HCT116 (cell line): ENCODE measurements at regions not wholly inside any gene's neighbourhood (a gene's known extent, or its start where the extent isn't known, plus 50 kb on each side); places are given as distances from the start of the nearest gene placed in this dataset.

Source experiments
- ATAC-seq: fragments of 200-7000 bp; cut with Tn5 transposase; 2 replicates; pipeline ENCODE4 v1.9.1; 2020; ENCODE audit warnings: mild to moderate bottlenecking, moderate library complexity
- BruUV-seq: library from RNA; stranded (reverse); fragments of 400-500 nt; replicated peaks from 2 replicates; lab custom pipeline; 2021; lab: Mats Ljungman, UMichigan
- CTCF ChIA-PET: fragments of 300-600 bp; sonication (Branson Sonifier 250); formaldehyde crosslinking; loops from one replicate; lab custom pipeline; 2021; ENCODE audit warnings: antibody characterized with exemption; lab: Charles Lee
- POLR2A ChIA-PET: fragments of 300-600, 350-600 bp; sonication (Branson Sonifier 250); formaldehyde crosslinking; loops from one replicate; lab custom pipeline; 2021; ENCODE audit warnings: antibody characterized with exemption; lab: Charles Lee
- RAD21 ChIA-PET, 2 experiments: fragments of 300-600 bp; sonication (Branson Sonifier 250); formaldehyde crosslinking; loops; one replicate each; lab custom pipeline; 2023; ENCODE audit warnings: low total read pairs in 2 of 2; ENCODE audit not compliant: uncharacterized antibody in 2 of 2, unreplicated experiment in 2 of 2, low non-redundant PET in 1 of 2; lab: Charles Lee
- DNase-seq: peaks from one replicate; pipeline ENCODE4 v3.0.0-alpha.2; 2010; ENCODE audit warnings: low read depth, low spot score
- H2AFZ ChIP-seq: fragments of 200-600 bp; shearing (Covaris generic), sonication (generic); 2 replicates; pipeline ENCODE4 v1.6.1; 2017; ENCODE audit warnings: low read depth, mixed run types, mixed read lengths, antibody characterized with exemption, low read length; ENCODE audit not compliant: poor library complexity, severe bottlenecking
- H3K27ac ChIP-seq: 2 replicates; pipeline ENCODE4 v1.5.1; 2012; ENCODE audit warnings: low read depth, low read length
- H3K27me3 ChIP-seq: fragments of 200-600 bp; sonication (generic); 2 replicates; pipeline ENCODE4 v1.6.1; 2016; ENCODE audit warnings: mixed run types, low read length, mixed read lengths; ENCODE audit not compliant: insufficient read depth
- H3K36me3 ChIP-seq, 2 experiments: fragments of 200-500 bp in 1 of 2; fragments of 200-600 bp in 1 of 2; sonication (Bioruptor generic) in 1 of 2; sonication (generic) in 1 of 2; 2 replicates each; pipeline versions ENCODE4 v1.5.1 to v1.6.1; 2014 to 2016; ENCODE audit warnings: low read length in 2 of 2, inconsistent platforms in 1 of 2, mixed read lengths in 1 of 2, mixed run types in 1 of 2; ENCODE audit not compliant: insufficient read depth in 2 of 2, control insufficient read depth in 1 of 2
- H3K4me1 ChIP-seq, 2 experiments: fragments of 200-600 bp in 1 of 2; sonication (generic) in 1 of 2; 2 replicates each; pipeline versions ENCODE4 v1.5.1 to v1.6.1; 2012 to 2017; ENCODE audit warnings: low read length in 2 of 2, inconsistent platforms in 1 of 2, mild to moderate bottlenecking in 1 of 2, mixed read lengths in 1 of 2, mixed run types in 1 of 2, moderate library complexity in 1 of 2; ENCODE audit not compliant: insufficient read depth in 2 of 2, control insufficient read depth in 1 of 2
- H3K4me2 ChIP-seq: fragments of 200-600 bp; sonication (generic); 2 replicates; pipeline ENCODE4 v1.6.1; 2017; ENCODE audit warnings: mixed run types, low read length, mixed read lengths
- H3K4me3 ChIP-seq, 2 experiments: fragments of 200-600 bp in 1 of 2; sonication (generic) in 1 of 2; replicated peaks in 1 of 2; 2 replicates each; pipeline ENCODE4 v1.5.1; 2011 to 2016; ENCODE audit warnings: low read length in 2 of 2, control low read depth in 1 of 2, low read depth in 1 of 2, mild to moderate bottlenecking in 1 of 2, mixed read lengths in 1 of 2, mixed run types in 1 of 2
- H3K79me2 ChIP-seq: fragments of 200-600 bp; sonication (generic); 2 replicates; pipeline ENCODE4 v1.6.1; 2017; ENCODE audit warnings: mild to moderate bottlenecking, mixed run types, low read length, moderate library complexity, mixed read lengths; ENCODE audit not compliant: insufficient read depth
- H3K9ac ChIP-seq: fragments of 200-600 bp; sonication (generic); 2 replicates; pipeline ENCODE4 v1.6.1; 2016; ENCODE audit warnings: low read length, mixed read lengths
- H3K9me2 ChIP-seq: fragments of 200-600 bp; sonication (generic), shearing (Covaris generic); 2 replicates; pipeline ENCODE4 v1.6.1; 2017; ENCODE audit warnings: mixed run types, mild to moderate bottlenecking, moderate library complexity; ENCODE audit not compliant: insufficient read depth
- H3K9me3 ChIP-seq, 2 experiments: fragments of 200-500 bp in 1 of 2; fragments of 200-600 bp in 1 of 2; sonication (Bioruptor generic) in 1 of 2; sonication (generic) in 1 of 2; 2 replicates each; pipeline ENCODE4 v1.6.1; 2014 to 2017; ENCODE audit warnings: low read length in 2 of 2, mixed read lengths in 2 of 2, inconsistent platforms in 1 of 2, low read depth in 1 of 2, mild to moderate bottlenecking in 1 of 2, mixed run types in 1 of 2, moderate library complexity in 1 of 2; ENCODE audit not compliant: control insufficient read depth in 1 of 2, insufficient read depth in 1 of 2
- H4K20me1 ChIP-seq: fragments of 200-600 bp; sonication (generic), shearing (Covaris generic); 2 replicates; pipeline ENCODE4 v1.6.1; 2017; ENCODE audit warnings: mixed run types, mild to moderate bottlenecking, moderate library complexity; ENCODE audit not compliant: insufficient read depth
- CBX3 ChIP-seq: IDR thresholded peaks from 2 replicates; pipeline ENCODE4 v1.6.1; 2012; ENCODE audit warnings: low read depth
- CEBPB ChIP-seq: IDR thresholded peaks from 2 replicates; pipeline ENCODE4 v1.6.1; 2012; ENCODE audit warnings: low read depth
- ELF1 ChIP-seq: IDR thresholded peaks from 2 replicates; pipeline ENCODE4 v1.6.1; 2012; ENCODE audit warnings: low read depth, borderline replicate concordance
- JUND ChIP-seq: IDR thresholded peaks from 2 replicates; pipeline ENCODE4 v1.6.1; 2012
- POLR2A ChIP-seq: IDR thresholded peaks from 2 replicates; pipeline ENCODE4 v1.7.0; 2011; ENCODE audit warnings: borderline replicate concordance; ENCODE audit not compliant: insufficient read depth, insufficient read length; ENCODE audit errors: extremely low read depth
- TCF7L2 ChIP-seq: IDR thresholded peaks from 2 replicates; pipeline ENCODE4 v1.7.0; 2011; ENCODE audit warnings: borderline replicate concordance, inconsistent platforms; ENCODE audit not compliant: insufficient read depth, insufficient read length; ENCODE audit errors: extremely low read depth
- ZFX ChIP-seq: fragments of 450-650 bp; IDR thresholded peaks from 2 replicates; pipeline ENCODE4 v1.6.1; 2017
- ZNF274 ChIP-seq: fragments of 200-500 bp; sonication (Bioruptor generic); IDR thresholded peaks from 2 replicates; pipeline ENCODE4 v1.6.1; 2014; ENCODE audit warnings: mild to moderate bottlenecking, low read depth, low read length, inconsistent platforms
- intact Hi-C: fragments of 100-400 bp; cut with micrococcal nuclease; formaldehyde crosslinking; loops from 2 replicates; pipeline ENCODE4 v1.10.0; 2022
- TF ChIP-seq, protein P1 (sequence below): IDR thresholded peaks from 2 replicates; pipeline ENCODE4 v1.6.1; 2012
- TF ChIP-seq, protein P2 (sequence below): IDR thresholded peaks from 2 replicates; pipeline ENCODE4 v1.6.1; 2011; ENCODE audit warnings: mild to moderate bottlenecking, low read length, moderate library complexity; ENCODE audit not compliant: insufficient replicate concordance; ENCODE audit errors: extremely low read depth

GRCh38 chr4:125773931-125774330 lies 459.2 kb downstream of the FAT4 start:
- DNase-seq, result no peak
- RAD21 ChIA-PET, result no interaction called here
- BruUV-seq, result no TSS peak
- intact Hi-C loops, result loop anchor here (1.0 kb wide), 1 partner anchor 27 kb away; no protein-coding TSS in a partner anchor
- Histone ChIP-seq H3K9me3 (0 out of 4 replicates have a peak, but pooled peaks cover 0 to 3% of the 10 kb centered on the region in 2 experiments), H3K79me2 (no peaks in the 10 kb centered on the region), H3K27ac (no peak overlapping the region), H3K4me1 (no peaks in the 10 kb centered on the region), H3K36me3 (no peaks in the 10 kb centered on the region), H3K4me3 (no peak overlapping the region), H3K27me3 (no peaks in the 10 kb centered on the region), H3K9ac (no peak overlapping the region), H3K9me2 (no peaks in the 10 kb centered on the region), H2AFZ (no peak overlapping the region), H4K20me1 (no peaks in the 10 kb centered on the region), H3K4me2 (no peak overlapping the region)
- no peak for ATAC-seq
- CTCF ChIA-PET, result no interaction called here
- TF ChIP-seq ELF1, result no peak
- TF ChIP-seq ZNF274, result no peak
- no peak for TF ChIP-seq CBX3
- no peak for TF ChIP-seq POLR2A
- no peak for TF ChIP-seq CEBPB
- TF ChIP-seq ZFX, result no peak
- TF ChIP-seq TCF7L2, result no peak
- TF ChIP-seq, protein P1, sequence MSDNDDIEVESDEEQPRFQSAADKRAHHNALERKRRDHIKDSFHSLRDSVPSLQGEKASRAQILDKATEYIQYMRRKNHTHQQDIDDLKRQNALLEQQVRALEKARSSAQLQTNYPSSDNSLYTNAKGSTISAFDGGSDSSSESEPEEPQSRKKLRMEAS, result no peak
- TF ChIP-seq, protein P2, sequence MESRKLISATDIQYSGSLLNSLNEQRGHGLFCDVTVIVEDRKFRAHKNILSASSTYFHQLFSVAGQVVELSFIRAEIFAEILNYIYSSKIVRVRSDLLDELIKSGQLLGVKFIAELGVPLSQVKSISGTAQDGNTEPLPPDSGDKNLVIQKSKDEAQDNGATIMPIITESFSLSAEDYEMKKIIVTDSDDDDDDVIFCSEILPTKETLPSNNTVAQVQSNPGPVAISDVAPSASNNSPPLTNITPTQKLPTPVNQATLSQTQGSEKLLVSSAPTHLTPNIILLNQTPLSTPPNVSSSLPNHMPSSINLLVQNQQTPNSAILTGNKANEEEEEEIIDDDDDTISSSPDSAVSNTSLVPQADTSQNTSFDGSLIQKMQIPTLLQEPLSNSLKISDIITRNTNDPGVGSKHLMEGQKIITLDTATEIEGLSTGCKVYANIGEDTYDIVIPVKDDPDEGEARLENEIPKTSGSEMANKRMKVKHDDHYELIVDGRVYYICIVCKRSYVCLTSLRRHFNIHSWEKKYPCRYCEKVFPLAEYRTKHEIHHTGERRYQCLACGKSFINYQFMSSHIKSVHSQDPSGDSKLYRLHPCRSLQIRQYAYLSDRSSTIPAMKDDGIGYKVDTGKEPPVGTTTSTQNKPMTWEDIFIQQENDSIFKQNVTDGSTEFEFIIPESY, result no peak
- POLR2A ChIA-PET, result no interaction called here

DNA sequence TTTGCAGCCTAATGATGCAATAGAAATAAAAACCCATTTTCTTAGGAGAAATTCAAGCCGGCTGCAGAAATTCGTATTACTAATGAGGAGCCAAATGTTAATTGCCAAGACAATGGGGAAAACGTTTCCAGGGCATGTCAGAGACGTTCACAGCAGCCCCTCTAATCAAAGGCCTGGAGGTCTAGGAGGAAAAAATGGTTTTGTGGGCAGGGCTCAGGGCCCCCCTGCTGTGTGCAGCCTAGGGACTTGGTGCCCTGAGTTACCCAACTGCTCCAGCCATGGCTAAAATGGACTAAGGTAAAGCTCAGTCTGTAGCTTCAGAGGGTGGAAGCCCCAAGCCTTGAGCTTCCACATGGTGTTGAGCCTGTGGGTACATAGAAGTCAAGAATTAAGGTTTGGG lies 461.4 kb downstream of the FAT4 start:
- BruUV-seq, result no TSS peak
- Histone ChIP-seq H3K4me2 (no peak overlapping the region), H3K4me3 (no peak overlapping the region), H3K79me2 (no peaks in the 10 kb centered on the region), H2AFZ (no peak overlapping the region), H3K27ac (no peak overlapping the region), H3K9me2 (no peaks in the 10 kb centered on the region), H3K9ac (no peak overlapping the region), H4K20me1 (no peaks in the 10 kb centered on the region), H3K36me3 (no peaks in the 10 kb centered on the region), H3K4me1 (no peaks in the 10 kb centered on the region), H3K27me3 (no peaks in the 10 kb centered on the region), H3K9me3 (0 out of 4 replicates have a peak, but pooled peaks cover 0 to 3% of the 10 kb centered on the region in 2 experiments)
- ChIA-PET RAD21 (no interaction called here), POLR2A (no interaction called here), CTCF (no interaction called here)
- DNase-seq, result no peak
- intact Hi-C loops, result no loop called here
- TF ChIP-seq ZFX (no peak), JUND (no peak)
- ATAC-seq, result no peak
